NCI-H226 (cell line): ENCODE measurements at regions not wholly inside any gene's neighbourhood (a gene's known extent, or its start where the extent isn't known, plus 50 kb on each side); places are given as distances from the start of the nearest gene placed in this dataset.
A peak's percentile ranks its signal among the peaks of the same experiment; 100 is the strongest.

Experiments
- DNase-seq: peaks from one replicate; pipeline ENCODE4 v3.0.0-alpha.2; 2015

DNA sequence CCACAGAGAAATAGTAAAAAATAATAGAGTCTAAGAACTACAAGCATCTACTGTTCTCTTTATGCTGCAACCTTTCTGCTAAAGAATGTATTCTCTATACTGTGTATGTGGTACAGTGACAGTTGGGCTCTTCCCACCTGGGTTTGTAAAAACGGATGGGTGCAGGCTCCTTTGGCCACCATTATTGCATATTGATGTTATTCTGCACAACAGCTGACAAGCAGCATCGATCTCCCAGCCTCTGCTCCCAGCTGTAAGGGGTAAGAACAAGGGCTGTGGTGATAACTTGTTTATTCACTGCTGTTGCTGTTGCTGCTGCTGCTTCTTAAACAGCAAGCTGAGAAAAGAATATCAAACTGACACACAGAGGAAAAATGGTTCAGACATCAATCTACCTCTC, 56.1 kb downstream of the KCNRG start:
- no peak for DNase-seq

GRCh38 chr13:50072676-50073075, 57.4 kb downstream of the KCNRG start:
- no peak for DNase-seq

GRCh38 chr13:50073340-50073739, 58.1 kb downstream of the KCNRG start:
- DNase-seq, result no peak

- DNase-seq, result no peak
Measured at GRCh38 chr13:50074843-50075242, 59.6 kb downstream of the KCNRG start.

GRCh38 chr13:50075619-50076097, 60.4 kb downstream of the KCNRG start:
- DNase-seq, result no peak

DNA sequence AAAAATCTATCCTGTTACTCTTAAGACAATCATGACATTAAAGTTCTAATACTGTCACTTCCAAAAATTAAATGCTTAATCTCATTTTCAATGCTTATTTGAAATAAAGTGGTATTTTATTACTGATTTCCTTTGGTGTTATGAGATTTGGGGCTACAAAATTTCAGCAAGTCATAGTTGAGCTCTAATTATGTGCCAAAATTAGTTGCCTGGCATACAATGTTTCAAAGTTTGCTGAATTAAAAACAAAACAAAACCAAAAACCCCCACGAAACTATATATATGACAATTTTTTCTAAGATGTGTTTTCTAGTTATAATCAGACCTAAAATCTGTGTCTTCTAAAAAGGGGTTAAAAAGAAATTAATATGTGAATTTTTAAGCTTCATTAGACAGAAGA, 62.2 kb downstream of the KCNRG start:
- DNase-seq, result no peak

DNA sequence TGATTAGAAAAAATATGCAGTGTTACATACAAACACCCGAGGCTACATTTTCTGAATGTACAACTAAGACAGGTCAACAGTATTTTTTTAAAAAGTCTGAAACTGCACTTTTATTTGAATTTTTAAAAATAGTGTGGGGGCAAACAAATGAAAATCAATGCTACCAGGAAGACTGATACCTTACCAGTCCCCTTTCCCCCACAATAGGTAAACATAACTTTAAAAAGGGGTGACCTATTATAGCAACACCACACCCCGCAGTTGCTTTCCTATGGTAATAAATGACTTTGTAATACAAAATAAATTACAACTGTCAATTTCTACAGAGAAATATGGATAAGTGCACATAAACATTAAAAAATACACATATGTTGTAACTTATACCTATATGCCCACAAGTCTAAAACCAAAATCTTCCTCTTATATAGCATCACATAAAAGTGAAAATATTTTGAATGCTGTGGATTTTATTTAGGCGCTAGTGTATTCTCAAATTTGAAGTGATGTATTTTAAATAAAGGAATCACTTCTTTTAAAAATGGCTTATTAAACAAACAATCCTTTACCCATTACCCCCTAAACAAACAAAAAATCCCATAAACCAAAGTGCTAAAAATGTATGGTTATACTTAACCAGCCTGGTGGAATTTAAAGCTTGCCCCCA, 63.1 kb downstream of the KCNRG start:
- no peak for DNase-seq

- no peak for DNase-seq
Measured at GRCh38 chr13:50078895-50079654, 63.8 kb downstream of the KCNRG start.

GRCh38 chr13:50079655-50080202, 64.5 kb downstream of the KCNRG start:
- no peak for DNase-seq

GRCh38 chr13:50080203-50080910, 65.1 kb downstream of the KCNRG start:
- DNase-seq, result peak; percentile 29

- DNase-seq, result no peak
Measured at GRCh38 chr13:50080911-50081678, 65.9 kb downstream of the KCNRG start.

- peak; percentile 97 for DNase-seq
Measured at GRCh38 chr13:50081679-50082425, 66.6 kb downstream of the KCNRG start.

GRCh38 chr13:50082426-50083281, 67.4 kb downstream of the KCNRG start:
- peak; percentile 77 for DNase-seq

DNA sequence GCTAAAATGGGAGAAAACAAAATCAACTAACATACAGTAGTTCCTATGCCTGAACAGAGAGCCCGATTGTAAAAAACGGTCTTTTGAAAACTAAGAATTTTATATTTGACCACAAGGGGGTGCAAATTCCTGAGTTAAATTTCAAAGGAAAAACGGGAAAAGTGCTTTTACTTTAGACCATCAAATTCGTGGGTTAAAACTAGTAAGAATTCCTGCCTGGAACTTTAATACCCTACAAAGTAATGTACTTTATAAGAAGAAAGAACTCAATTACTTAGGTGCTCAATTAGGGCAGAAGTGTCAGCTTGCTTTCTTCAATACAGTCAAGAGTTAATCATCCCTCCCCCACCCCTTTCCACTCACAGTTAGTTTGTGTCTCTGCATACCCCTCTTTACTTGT, 69.8 kb downstream of the KCNRG start:
- DNase-seq, result no peak

DNA sequence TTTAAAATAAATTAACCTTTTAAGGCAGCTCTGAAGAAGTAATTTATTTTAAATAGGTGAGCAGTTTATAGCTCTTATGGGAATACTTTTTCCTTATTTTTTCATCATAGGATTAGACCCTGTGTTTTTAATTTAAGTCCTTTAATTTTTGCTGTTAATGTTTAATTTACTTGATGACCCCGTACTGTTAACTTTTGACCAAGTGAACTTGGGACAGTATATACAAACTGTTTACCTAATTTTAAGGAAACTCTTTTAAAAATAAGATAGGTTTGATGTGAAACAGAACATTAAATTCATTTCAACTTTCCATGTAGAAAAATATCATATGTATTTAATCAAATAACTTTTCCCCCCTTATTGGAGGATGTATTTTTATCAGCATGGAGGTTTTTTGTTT, 74.4 kb downstream of the KCNRG start:
- no peak for DNase-seq

- DNase-seq, result no peak
Measured at GRCh38 chr13:50090211-50090610, 75.0 kb downstream of the KCNRG start.

DNA sequence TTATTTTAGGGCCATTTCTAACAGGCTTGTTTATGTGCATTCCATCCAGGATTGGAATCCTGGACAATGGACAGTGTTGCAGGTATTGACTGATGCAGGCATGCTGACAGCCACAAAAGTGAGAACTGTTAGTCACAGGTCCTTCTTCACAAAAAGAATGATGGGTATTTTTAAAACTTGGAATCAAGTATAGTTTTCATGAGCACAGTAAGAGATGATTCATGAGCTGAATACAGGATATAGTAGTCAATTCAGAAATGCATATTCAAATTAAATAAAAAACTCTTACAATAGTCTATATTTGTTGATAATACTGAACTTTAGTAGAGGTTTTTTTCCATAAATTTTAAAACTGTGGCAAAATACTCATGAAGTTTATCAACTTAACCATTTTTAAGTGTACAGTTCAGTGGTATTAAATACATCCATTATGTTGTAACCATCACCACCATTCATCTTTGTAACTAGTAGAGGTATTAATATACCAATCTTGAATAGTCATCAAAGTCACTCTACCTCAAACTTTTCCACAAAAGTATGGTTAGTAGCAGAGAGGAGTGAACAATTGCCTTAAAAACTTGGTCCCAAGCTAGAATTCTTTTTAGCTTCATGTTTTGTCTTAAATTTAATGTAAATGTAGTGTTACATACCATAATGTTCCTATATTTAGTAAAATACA, 79.5 kb downstream of the KCNRG start:
- no peak for DNase-seq

- DNase-seq, result no peak
Measured at GRCh38 chr13:50098693-50099092, 83.4 kb downstream of the KCNRG start.

DNA sequence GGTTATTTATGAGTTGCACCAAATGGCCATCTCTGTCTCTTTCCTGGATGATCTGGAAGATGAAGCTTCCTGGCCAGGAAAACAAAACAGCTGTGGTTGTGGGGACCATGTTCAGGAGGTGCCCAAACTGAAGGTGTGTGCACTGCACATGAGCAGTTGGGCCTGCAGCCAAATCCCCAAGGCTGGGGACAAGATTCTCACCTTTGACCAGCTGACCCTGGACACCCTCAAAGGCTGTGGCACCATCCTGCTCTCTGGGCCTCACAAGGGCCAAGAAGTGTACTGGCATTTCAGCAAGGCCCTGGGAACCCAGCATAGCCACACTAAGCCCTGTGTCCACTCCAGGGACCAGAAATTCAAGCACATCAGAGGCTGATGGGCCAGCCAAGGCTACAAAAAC, 84.2 kb downstream of the KCNRG start:
- DNase-seq, result no peak

DNA sequence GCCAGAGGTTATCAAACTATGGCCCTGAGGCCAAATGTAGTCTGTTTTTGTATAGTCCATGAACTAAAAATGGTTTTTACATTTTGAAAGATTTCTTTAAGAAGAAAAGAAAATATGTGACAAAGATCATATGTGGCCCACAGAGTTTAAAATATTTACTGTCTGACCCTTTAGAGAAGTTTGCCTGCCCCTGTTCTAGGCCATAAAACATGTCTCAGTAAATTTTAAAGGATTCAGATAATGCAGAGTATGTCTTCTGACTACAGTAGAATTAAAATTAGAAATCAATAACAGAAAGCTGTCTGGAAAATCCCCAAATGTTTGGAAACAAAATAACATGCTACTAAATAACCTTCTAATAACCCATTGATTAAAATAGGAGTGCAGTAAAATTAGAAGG, 86.3 kb downstream of the KCNRG start:
- no peak for DNase-seq
